IMR-90 (cell line): ENCODE measurements at regions not wholly inside any gene's neighbourhood (a gene's known extent, or its start where the extent isn't known, plus 50 kb on each side); places are given as distances from the start of the nearest gene placed in this dataset.

Source experiments
- ATAC-seq: fragments of 200-7000 bp; cut with Tn5 transposase; 2 replicates; pipeline ENCODE4 v1.9.1; 2020; ENCODE audit warnings: low read depth, mild to moderate bottlenecking, moderate library complexity
- BruUV-seq: library from RNA; stranded (reverse); fragments of 400-500 nt; replicated peaks from 2 replicates; lab custom pipeline; 2021; lab: Mats Ljungman, UMichigan
- CTCF ChIA-PET: fragments of 300-600 bp; formaldehyde crosslinking; extraction: SDS; loops from one replicate; lab custom pipeline; 2021; ENCODE audit warnings: antibody characterized with exemption; lab: Yijun Ruan, JAX
- POLR2A ChIA-PET: fragments of 300-600 bp; sonication (Branson Sonifier 250); formaldehyde crosslinking; loops from one replicate; lab custom pipeline; 2022; ENCODE audit warnings: antibody characterized with exemption; ENCODE audit not compliant: unreplicated experiment; lab: Charles Lee
- DNase-seq: peaks from one replicate; pipeline ENCODE4 v3.0.0; 2013
- H2AFZ ChIP-seq: replicated peaks from 2 replicates; pipeline ENCODE3; 2013; ENCODE audit warnings: low read length, mild to moderate bottlenecking; ENCODE audit not compliant: poor library complexity
- H2AK5ac ChIP-seq: 2 replicates; pipeline ENCODE4 v1.6.1; 2013; ENCODE audit warnings: low read depth, low read length, inconsistent platforms
- H2AK9ac ChIP-seq: replicated peaks from 2 replicates; pipeline ENCODE3; 2013; ENCODE audit warnings: mild to moderate bottlenecking, low read depth, low read length, moderate library complexity; ENCODE audit not compliant: poor library complexity
- H2BK120ac ChIP-seq: 2 replicates; pipeline ENCODE4 v1.6.1; 2013; ENCODE audit warnings: low read depth, low read length, inconsistent platforms
- H2BK15ac ChIP-seq: 3 replicates; pipeline ENCODE4 v1.6.1; 2013; ENCODE audit warnings: low read depth, low read length, inconsistent platforms
- H2BK20ac ChIP-seq: 2 replicates; pipeline ENCODE4 v1.6.1; 2013; ENCODE audit warnings: low read depth, mild to moderate bottlenecking, inconsistent platforms, low read length, moderate library complexity
- H2BK5ac ChIP-seq: 2 replicates; pipeline ENCODE4 v1.6.1; 2013; ENCODE audit warnings: mild to moderate bottlenecking, low read depth, low read length, inconsistent platforms; ENCODE audit not compliant: poor library complexity, severe bottlenecking
- H3K14ac ChIP-seq: replicated peaks from 2 replicates; pipeline ENCODE4 v1.6.1; 2013; ENCODE audit warnings: low read depth, low read length, inconsistent platforms
- H3K18ac ChIP-seq: 2 replicates; pipeline ENCODE4 v1.6.1; 2013; ENCODE audit warnings: low read depth, low read length, control low read depth
- H3K23ac ChIP-seq: 2 replicates; pipeline ENCODE4 v1.6.1; 2013; ENCODE audit warnings: low read depth, low read length, inconsistent platforms
- H3K27ac ChIP-seq: 2 replicates; pipeline ENCODE4 v1.5.1; 2013; ENCODE audit warnings: mild to moderate bottlenecking, control low read depth, low read length; ENCODE audit not compliant: insufficient read depth
- H3K27me3 ChIP-seq: 2 replicates; pipeline ENCODE4 v1.6.1; 2013; ENCODE audit warnings: low read length; ENCODE audit not compliant: control insufficient read depth, insufficient read depth
- H3K36me3 ChIP-seq: 2 replicates; pipeline ENCODE4 v1.6.1; 2013; ENCODE audit warnings: low read length, mixed read lengths; ENCODE audit not compliant: control insufficient read depth, insufficient read depth
- H3K4ac ChIP-seq: 2 replicates; pipeline ENCODE4 v1.6.1; 2013; ENCODE audit warnings: low read depth, low read length, inconsistent platforms
- H3K4me1 ChIP-seq: 2 replicates; pipeline ENCODE4 v1.6.1; 2013; ENCODE audit warnings: low read length, mixed read lengths; ENCODE audit not compliant: control insufficient read depth, insufficient read depth
- H3K4me2 ChIP-seq: 2 replicates; pipeline ENCODE4 v1.6.1; 2013; ENCODE audit warnings: low read depth, mild to moderate bottlenecking, control low read depth, low read length, moderate library complexity
- H3K4me3 ChIP-seq: 2 replicates; pipeline ENCODE4 v1.5.1; 2013; ENCODE audit warnings: low read depth, mild to moderate bottlenecking, control low read depth, low read length, moderate library complexity; ENCODE audit not compliant: insufficient read depth
- H3K56ac ChIP-seq: 2 replicates; pipeline ENCODE4 v1.6.1; 2013; ENCODE audit warnings: low read length, inconsistent platforms; ENCODE audit not compliant: insufficient read depth; ENCODE audit errors: extremely low read depth
- H3K79me1 ChIP-seq, 2 experiments: 2 replicates each; pipeline ENCODE4 v1.6.1; 2013; ENCODE audit warnings: low read length in 2 of 2, inconsistent platforms in 1 of 2, low read depth in 1 of 2
- H3K9ac ChIP-seq: 2 replicates; pipeline ENCODE4 v1.6.1; 2013; ENCODE audit warnings: low read depth, low read length, control low read depth
- H3K9me1 ChIP-seq: 2 replicates; pipeline ENCODE4 v1.6.1; 2013; ENCODE audit warnings: low read length, inconsistent platforms; ENCODE audit not compliant: insufficient read depth
- H3K9me3 ChIP-seq: 2 replicates; pipeline ENCODE4 v1.6.1; 2013; ENCODE audit warnings: low read length; ENCODE audit not compliant: control insufficient read depth, insufficient read depth
- H4K20me1 ChIP-seq: 2 replicates; pipeline ENCODE4 v1.6.1; 2013; ENCODE audit warnings: low read length, inconsistent platforms; ENCODE audit not compliant: insufficient read depth
- H4K5ac ChIP-seq: 2 replicates; pipeline ENCODE4 v1.6.1; 2013; ENCODE audit warnings: mild to moderate bottlenecking, low read depth, low read length, control low read depth
- H4K8ac ChIP-seq, 2 experiments: 2 replicates each; pipeline ENCODE4 v1.6.1; 2013; ENCODE audit warnings: low read depth in 2 of 2, low read length in 2 of 2, control low read depth in 1 of 2, inconsistent platforms in 1 of 2
- H4K91ac ChIP-seq: 2 replicates; pipeline ENCODE4 v1.6.1; 2013; ENCODE audit warnings: low read depth, low read length, inconsistent platforms; ENCODE audit not compliant: insufficient read depth
- BHLHE40 ChIP-seq: fragments of 150-350 bp; IDR thresholded peaks from 2 replicates; pipeline ENCODE4 v1.6.1; 2016; ENCODE audit warnings: mild to moderate bottlenecking, low read depth, low read length
- FOS ChIP-seq: fragments of 150-350 bp; IDR thresholded peaks from 2 replicates; pipeline ENCODE4 v1.6.1; 2016; ENCODE audit warnings: low read depth, low read length
- NFE2L2 ChIP-seq: fragments of 150-350 bp; IDR thresholded peaks from 2 replicates; pipeline ENCODE4 v1.6.1; 2016; ENCODE audit warnings: low read depth, mild to moderate bottlenecking, low read length
- WGBS, 2 experiments: methylation state at CpG; one replicate each; pipeline versions ENCODE4 v1.1.5 to v1.1.7; 2013; ENCODE audit warnings: missing lambda C conversion rate in 2 of 2; ENCODE audit not compliant: insufficient read length in 1 of 2; ENCODE audit errors: extremely low coverage in 2 of 2; 5-methylcytosine and 5-hydroxymethylcytosine counted together
- dilution Hi-C: fragments of 300-500 bp; cut with HindIII; formaldehyde crosslinking; loops from one replicate; pipeline ENCODE4 v1.14.3; 2018; ENCODE audit warnings: low sequenced_read_pairs; ENCODE audit not compliant: unreplicated experiment
- in situ Hi-C: fragments of 300-500 bp; cut with MboI; formaldehyde crosslinking; loops from 3 replicates; pipeline ENCODE4 v1.14.3; 2019; ENCODE audit warnings: low sequenced_read_pairs, inconsistent platforms, mixed read lengths
- intact Hi-C: fragments of 100-400 bp; cut with micrococcal nuclease; formaldehyde crosslinking; loops from 2 replicates; pipeline ENCODE4 v1.10.0; 2022

- H3K9me1 ChIP-seq, result peaks cover 6% of the 10 kb centered on the region
- no peak overlapping the region; the same call in 1 of the 2 replicates for H2AK5ac ChIP-seq
- H3K4me3 ChIP-seq, result no peak overlapping the region
- no peak overlapping the region for H3K23ac ChIP-seq
- TF ChIP-seq BHLHE40, result peak; percentile 78
- no peak for TF ChIP-seq NFE2L2
- TF ChIP-seq FOS, result 0 out of 2 replicates have a peak, but pooled peaks have one; percentile 42
- H3K4me1 ChIP-seq, result peaks cover 11% of the 10 kb centered on the region
- no peaks in the 10 kb centered on the region for H3K36me3 ChIP-seq
- peak overlapping the region; percentile 31 for H3K4me2 ChIP-seq
- no peak overlapping the region for H3K27ac ChIP-seq
- intact Hi-C loops (no loop called here), dilution Hi-C loops (no loop called here), in situ Hi-C loops (no loop called here)
- peak overlapping the region; percentile 91 for H3K18ac ChIP-seq
- peak overlapping the region; percentile 71 for H3K4ac ChIP-seq
- H4K8ac ChIP-seq, result no peak overlapping the region; a peak in 1 of 4 replicates
- POLR2A ChIA-PET, result no interaction called here
- peak overlapping the region; percentile 65; the same call in 1 of the 2 replicates for H2BK120ac ChIP-seq
- no peaks in the 10 kb centered on the region for H3K9me3 ChIP-seq
- H2BK15ac ChIP-seq, result 0 out of 3 replicates have a peak overlapping the region, but pooled peaks have one; percentile 1
- H4K5ac ChIP-seq, result 0 out of 2 replicates have a peak overlapping the region, but pooled peaks have one; percentile 38
- peak overlapping the region; percentile 44 for H2AK9ac ChIP-seq
- H4K91ac ChIP-seq, result 0 out of 2 replicates have a peak overlapping the region, but pooled peaks have one; percentile 45
- H3K14ac ChIP-seq, result peak overlapping the region; percentile 79; the same call in 1 of the 2 replicates
- H2BK5ac ChIP-seq, result peak overlapping the region; percentile 45
- WGBS, 2 experiments, result no CpG with 5 or more reads among the region's 4 CpGs
- no peaks in the 10 kb centered on the region for H3K79me1 ChIP-seq
- H2AFZ ChIP-seq, result no peak overlapping the region
- no peak overlapping the region for H3K9ac ChIP-seq
- ATAC-seq, result peak; percentile 89
- CTCF ChIA-PET, result interaction anchor here (0.7 kb wide), 1 partner anchor 9 kb away, joined by 3 read pairs; no protein-coding TSS in a partner anchor
- H2BK20ac ChIP-seq, result peak overlapping the region; percentile 69; the same call in 1 of the 2 replicates
- BruUV-seq, result no TSS peak
- H4K20me1 ChIP-seq, result no peaks in the 10 kb centered on the region
- no peak overlapping the region for H3K56ac ChIP-seq
- peak; percentile 84 for DNase-seq
- peaks cover 1% of the 10 kb centered on the region; the same call in 1 of the 2 replicates for H3K27me3 ChIP-seq
Measured at GRCh38 chr7:33692956-33693355, 212.4 kb upstream of the BMPER start.
